ENCODE measurements at regions not wholly inside any gene's neighbourhood (a gene's known extent, or its start where the extent isn't known, plus 50 kb on each side); places are given as distances from the start of the nearest gene placed in this dataset.

GRCh38 chr13:111546921-111547675, 226.7 kb downstream of the TEX29 start:
- Mint-ChIP-seq H3K27me3 (peaks cover 3% of the 10 kb centered on the region), H3K4me1 (peaks cover 0 to 1% (median 0%) of the 10 kb centered on the region in 3 donors), H3K36me3 (peaks cover 2% of the 10 kb centered on the region), H3K4me3 (no peak overlapping the region), H3K27ac (no peak overlapping the region), H3K9me3 (peaks cover 0 to 15% (median 7%) of the 10 kb centered on the region in 3 donors)

- peaks cover 3% of the 10 kb centered on the region for H3K27me3 Mint-ChIP-seq
- peaks cover 0 to 1% (median 0%) of the 10 kb centered on the region in 3 donors for H3K4me1 Mint-ChIP-seq
- H3K36me3 Mint-ChIP-seq, result peaks cover 2% of the 10 kb centered on the region
- no peak overlapping the region for H3K4me3 Mint-ChIP-seq
- peaks cover 0 to 15% (median 7%) of the 10 kb centered on the region in 3 donors for H3K9me3 Mint-ChIP-seq
- H3K27ac Mint-ChIP-seq, result peak overlapping the region in 1 of 3 donors; percentile 56
Measured at GRCh38 chr13:111547726-111548273, 227.4 kb downstream of the TEX29 start.

DNA sequence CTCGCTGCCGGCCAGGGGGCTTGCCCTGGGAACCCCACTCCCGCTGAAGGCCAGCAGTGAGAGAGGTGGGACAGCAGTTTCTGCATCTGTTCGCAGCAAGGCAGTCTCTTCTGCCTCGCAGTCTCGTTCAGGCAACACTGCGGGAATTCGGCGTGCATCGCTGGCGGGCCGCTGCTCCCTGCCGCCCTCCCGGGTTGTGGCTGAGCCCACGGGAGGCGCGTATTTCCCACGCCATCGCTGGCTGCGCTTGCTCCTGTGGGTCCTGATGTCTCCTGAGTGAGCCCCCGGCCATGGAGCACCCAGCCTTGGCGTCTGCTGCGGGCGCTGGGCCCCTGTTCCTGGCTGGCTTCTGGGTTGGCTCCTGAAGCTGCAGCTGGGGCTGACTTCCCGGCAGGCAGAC, 227.9 kb downstream of the TEX29 start:
- H3K9me3 Mint-ChIP-seq, result peaks cover 0 to 15% (median 7%) of the 10 kb centered on the region in 3 donors
- no peak overlapping the region for H3K27ac Mint-ChIP-seq
- no peak overlapping the region for H3K4me3 Mint-ChIP-seq
- H3K36me3 Mint-ChIP-seq, result peaks cover 2% of the 10 kb centered on the region
- peaks cover under 1% of the 10 kb centered on the region for H3K27me3 Mint-ChIP-seq
- H3K4me1 Mint-ChIP-seq, result peaks cover 0 to 1% (median 0%) of the 10 kb centered on the region in 3 donors

- H3K27ac Mint-ChIP-seq, result peak overlapping the region in 1 of 3 donors; percentile 37
- H3K9me3 Mint-ChIP-seq, result peaks cover 0 to 15% (median 7%) of the 10 kb centered on the region in 3 donors
- H3K4me1 Mint-ChIP-seq, result peaks cover 0 to 1% (median 0%) of the 10 kb centered on the region in 3 donors
- H3K36me3 Mint-ChIP-seq, result peaks cover 2% of the 10 kb centered on the region
- H3K27me3 Mint-ChIP-seq, result no peaks in the 10 kb centered on the region
- no peak overlapping the region for H3K4me3 Mint-ChIP-seq
Measured at GRCh38 chr13:111548805-111549204, 228.4 kb downstream of the TEX29 start.

DNA sequence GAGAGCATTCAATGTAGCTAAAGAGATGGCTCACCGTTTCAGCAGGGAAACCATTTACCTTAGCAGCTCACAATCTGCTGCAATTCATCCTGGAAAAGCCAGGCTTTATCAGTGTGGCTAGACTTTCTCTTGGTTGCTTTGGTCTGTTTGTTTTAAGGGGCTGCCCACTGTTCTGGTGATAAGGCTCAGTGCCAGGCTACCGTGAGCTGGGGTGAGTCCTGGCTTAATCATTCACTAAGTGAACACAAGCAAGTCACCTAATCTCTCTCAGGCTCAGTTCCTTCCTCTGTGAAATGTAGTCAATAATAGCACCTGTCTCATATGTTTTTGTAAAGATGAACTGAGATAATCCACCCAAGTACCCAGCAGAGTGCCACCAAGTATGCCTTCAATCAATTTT, 229.0 kb downstream of the TEX29 start:
- Mint-ChIP-seq H3K27ac (peak overlapping the region in 1 of 3 donors; percentile 37), H3K4me3 (no peak overlapping the region), H3K27me3 (no peaks in the 10 kb centered on the region), H3K36me3 (no peaks in the 10 kb centered on the region), H3K9me3 (peaks cover 0 to 10% (median 4%) of the 10 kb centered on the region in 3 donors), H3K4me1 (peaks cover 0 to 1% (median 0%) of the 10 kb centered on the region in 3 donors)

DNA sequence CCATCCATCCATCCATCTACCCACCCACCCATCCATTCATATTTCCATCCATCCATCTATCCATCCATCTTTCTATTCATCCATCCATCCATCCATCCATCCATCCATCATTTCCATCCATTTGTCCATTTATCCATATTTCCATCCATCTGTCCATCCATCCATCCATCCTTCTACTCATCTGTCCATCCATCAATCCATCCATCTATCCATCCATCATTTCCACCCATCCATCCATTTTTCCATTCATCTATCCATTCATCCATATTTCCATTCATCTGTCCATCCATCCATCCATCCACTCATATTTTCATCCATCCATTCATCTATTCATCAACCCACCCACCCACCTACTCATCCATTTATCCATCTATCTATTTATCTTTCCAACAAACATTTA, 229.6 kb downstream of the TEX29 start:
- Mint-ChIP-seq H3K36me3 (no peaks in the 10 kb centered on the region), H3K9me3 (peaks cover 0 to 4% (median 1%) of the 10 kb centered on the region in 3 donors), H3K4me1 (peaks cover 0 to 1% (median 0%) of the 10 kb centered on the region in 3 donors), H3K4me3 (no peak overlapping the region), H3K27ac (no peak overlapping the region), H3K27me3 (no peaks in the 10 kb centered on the region)

GRCh38 chr13:111551204-111551820, 230.9 kb downstream of the TEX29 start:
- Mint-ChIP-seq H3K4me1 (peaks cover 0 to 1% (median 0%) of the 10 kb centered on the region in 3 donors), H3K9me3 (no peaks in the 10 kb centered on the region), H3K4me3 (no peak overlapping the region), H3K27me3 (no peaks in the 10 kb centered on the region), H3K36me3 (no peaks in the 10 kb centered on the region), H3K27ac (no peak overlapping the region)

- Mint-ChIP-seq H3K4me3 (no peak overlapping the region), H3K27ac (no peak overlapping the region), H3K9me3 (peaks cover 0 to 2% (median 0%) of the 10 kb centered on the region in 3 donors), H3K27me3 (no peaks in the 10 kb centered on the region), H3K36me3 (no peaks in the 10 kb centered on the region), H3K4me1 (no peaks in the 10 kb centered on the region)
Measured at GRCh38 chr13:111552891-111553655, 232.6 kb downstream of the TEX29 start.

DNA sequence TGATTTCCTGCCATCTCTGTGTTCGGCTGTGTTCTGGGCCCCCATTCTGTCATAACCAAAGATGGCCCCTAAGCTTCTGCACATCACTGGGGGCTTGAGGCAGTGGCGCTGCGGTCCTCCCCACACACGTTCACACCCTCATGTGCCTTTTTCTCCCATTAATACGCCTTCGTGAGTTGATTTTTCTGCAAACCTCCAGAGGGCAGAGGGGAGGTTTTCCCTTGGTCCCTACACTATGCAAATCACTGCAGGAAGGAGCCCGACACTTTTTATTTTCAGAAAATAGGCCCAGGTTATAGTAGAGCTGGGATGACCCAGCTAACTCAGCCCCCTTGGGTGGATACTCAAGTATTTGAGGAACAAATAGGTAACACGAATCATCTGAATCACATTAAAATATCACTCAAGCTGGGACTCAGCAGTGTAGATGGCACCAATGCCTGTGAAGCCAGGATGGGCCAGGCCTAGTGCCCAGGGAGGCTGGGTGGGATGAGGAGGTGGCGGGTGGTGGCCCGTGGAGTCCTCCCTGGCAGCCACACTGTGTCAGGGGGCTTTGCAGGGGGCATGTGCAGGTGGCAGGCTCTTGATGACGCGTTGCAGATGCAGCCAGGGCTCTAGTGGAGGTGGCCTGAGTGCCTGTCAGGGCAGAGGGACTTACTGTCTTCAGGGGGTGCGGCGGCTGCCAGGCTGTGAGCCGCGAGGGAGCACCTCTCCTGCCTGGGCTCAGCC, 234.3 kb downstream of the TEX29 start:
- no peak overlapping the region for H3K4me3 Mint-ChIP-seq
- no peaks in the 10 kb centered on the region for H3K36me3 Mint-ChIP-seq
- H3K27ac Mint-ChIP-seq, result no peak overlapping the region
- H3K27me3 Mint-ChIP-seq, result no peaks in the 10 kb centered on the region
- peaks cover 0 to 4% (median 0%) of the 10 kb centered on the region in 3 donors for H3K9me3 Mint-ChIP-seq
- H3K4me1 Mint-ChIP-seq, result peaks cover 0 to 2% (median 0%) of the 10 kb centered on the region in 3 donors

- Mint-ChIP-seq H3K36me3 (no peaks in the 10 kb centered on the region), H3K4me3 (no peak overlapping the region), H3K9me3 (peaks cover 0 to 4% (median 0%) of the 10 kb centered on the region in 3 donors), H3K27ac (no peak overlapping the region), H3K27me3 (no peaks in the 10 kb centered on the region), H3K4me1 (peaks cover 0 to 2% (median 0%) of the 10 kb centered on the region in 3 donors)
Measured at GRCh38 chr13:111555268-111555808, 234.9 kb downstream of the TEX29 start.

DNA sequence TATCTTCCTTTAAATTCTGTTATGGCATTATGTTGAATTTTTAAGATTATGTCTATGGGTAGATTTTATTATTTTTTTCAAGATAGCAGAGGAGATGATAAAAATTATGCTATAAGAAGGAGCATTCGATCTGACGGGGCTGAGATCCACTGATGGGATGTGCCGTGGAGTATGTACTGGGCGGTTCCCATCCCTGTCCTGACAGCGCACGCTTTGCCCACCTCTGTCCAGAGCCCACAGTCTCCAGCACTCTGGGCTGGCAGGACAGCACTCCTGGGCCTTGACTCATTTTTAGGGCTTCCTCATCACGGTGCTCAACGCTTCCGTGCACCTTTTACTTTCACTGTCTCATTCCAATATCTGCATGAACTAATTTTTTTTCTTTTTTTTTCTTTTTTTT, 235.5 kb downstream of the TEX29 start:
- Mint-ChIP-seq H3K4me3 (no peak overlapping the region), H3K27me3 (no peaks in the 10 kb centered on the region), H3K9me3 (peaks cover 0 to 4% (median 0%) of the 10 kb centered on the region in 3 donors), H3K4me1 (peaks cover 0 to 2% (median 0%) of the 10 kb centered on the region in 3 donors), H3K27ac (no peak overlapping the region), H3K36me3 (no peaks in the 10 kb centered on the region)

DNA sequence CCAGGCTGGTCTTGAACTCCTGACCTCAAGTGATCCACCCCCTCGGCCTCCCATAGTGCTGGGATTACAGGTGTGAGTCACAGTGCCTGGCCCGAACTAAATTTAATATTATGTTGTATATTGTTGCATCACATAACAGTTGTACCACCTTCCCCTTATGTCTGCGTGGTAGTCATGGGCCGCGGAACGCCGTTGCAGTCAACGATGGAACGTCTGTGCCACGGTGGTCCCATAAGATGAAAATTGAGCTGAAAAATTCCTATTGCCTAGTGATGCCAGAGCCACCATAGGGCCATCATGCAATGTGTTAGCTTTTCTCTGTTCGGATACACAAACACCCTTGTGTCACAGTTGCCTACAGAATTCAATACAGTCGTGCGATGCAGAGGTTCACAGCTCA, 236.1 kb downstream of the TEX29 start:
- H3K27ac Mint-ChIP-seq, result no peak overlapping the region
- no peaks in the 10 kb centered on the region for H3K27me3 Mint-ChIP-seq
- peaks cover 0 to 4% (median 0%) of the 10 kb centered on the region in 3 donors for H3K9me3 Mint-ChIP-seq

GRCh38 chr13:111557921-111558699, 237.7 kb downstream of the TEX29 start:
- Mint-ChIP-seq H3K27ac (no peak overlapping the region), H3K4me3 (peak overlapping the region in 1 of 4 donors; percentile 43), H3K27me3 (no peaks in the 10 kb centered on the region), H3K4me1 (peaks cover 0 to 2% (median 0%) of the 10 kb centered on the region in 3 donors), H3K9me3 (peaks cover 0 to 4% (median 0%) of the 10 kb centered on the region in 3 donors), H3K36me3 (peaks cover 1% of the 10 kb centered on the region)

More for the DNA sequence above, 236.1 kb downstream of the TEX29 start:
- Mint-ChIP-seq H3K4me3 (no peak overlapping the region), H3K4me1 (peaks cover 0 to 2% (median 0%) of the 10 kb centered on the region in 3 donors), H3K36me3 (no peaks in the 10 kb centered on the region)
